ENCODE measurements at regions not wholly inside any gene's neighbourhood (a gene's known extent, or its start where the extent isn't known, plus 50 kb on each side); places are given as distances from the start of the nearest gene placed in this dataset.

DNA sequence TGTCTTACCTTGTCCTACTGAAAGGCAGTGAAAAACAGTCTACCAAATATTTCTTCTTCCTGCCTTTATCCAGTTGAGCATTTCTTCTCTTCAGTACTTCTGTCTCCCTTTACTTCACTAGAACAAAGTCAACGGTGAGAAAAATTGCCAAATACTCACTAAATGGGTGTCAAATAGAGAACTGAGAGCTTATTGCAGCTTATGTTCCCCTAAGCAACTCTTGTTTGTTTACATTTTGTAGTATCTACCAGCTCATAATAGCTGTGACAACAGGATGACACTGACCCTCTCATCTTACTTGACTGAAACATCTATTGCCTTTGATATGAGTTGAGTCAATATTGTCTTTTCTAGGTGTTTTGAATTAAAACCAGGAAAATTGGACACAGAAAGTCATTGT, 327.9 kb upstream of the SORCS1 start (continued):
- TF ChIP-seq, protein P1, sequence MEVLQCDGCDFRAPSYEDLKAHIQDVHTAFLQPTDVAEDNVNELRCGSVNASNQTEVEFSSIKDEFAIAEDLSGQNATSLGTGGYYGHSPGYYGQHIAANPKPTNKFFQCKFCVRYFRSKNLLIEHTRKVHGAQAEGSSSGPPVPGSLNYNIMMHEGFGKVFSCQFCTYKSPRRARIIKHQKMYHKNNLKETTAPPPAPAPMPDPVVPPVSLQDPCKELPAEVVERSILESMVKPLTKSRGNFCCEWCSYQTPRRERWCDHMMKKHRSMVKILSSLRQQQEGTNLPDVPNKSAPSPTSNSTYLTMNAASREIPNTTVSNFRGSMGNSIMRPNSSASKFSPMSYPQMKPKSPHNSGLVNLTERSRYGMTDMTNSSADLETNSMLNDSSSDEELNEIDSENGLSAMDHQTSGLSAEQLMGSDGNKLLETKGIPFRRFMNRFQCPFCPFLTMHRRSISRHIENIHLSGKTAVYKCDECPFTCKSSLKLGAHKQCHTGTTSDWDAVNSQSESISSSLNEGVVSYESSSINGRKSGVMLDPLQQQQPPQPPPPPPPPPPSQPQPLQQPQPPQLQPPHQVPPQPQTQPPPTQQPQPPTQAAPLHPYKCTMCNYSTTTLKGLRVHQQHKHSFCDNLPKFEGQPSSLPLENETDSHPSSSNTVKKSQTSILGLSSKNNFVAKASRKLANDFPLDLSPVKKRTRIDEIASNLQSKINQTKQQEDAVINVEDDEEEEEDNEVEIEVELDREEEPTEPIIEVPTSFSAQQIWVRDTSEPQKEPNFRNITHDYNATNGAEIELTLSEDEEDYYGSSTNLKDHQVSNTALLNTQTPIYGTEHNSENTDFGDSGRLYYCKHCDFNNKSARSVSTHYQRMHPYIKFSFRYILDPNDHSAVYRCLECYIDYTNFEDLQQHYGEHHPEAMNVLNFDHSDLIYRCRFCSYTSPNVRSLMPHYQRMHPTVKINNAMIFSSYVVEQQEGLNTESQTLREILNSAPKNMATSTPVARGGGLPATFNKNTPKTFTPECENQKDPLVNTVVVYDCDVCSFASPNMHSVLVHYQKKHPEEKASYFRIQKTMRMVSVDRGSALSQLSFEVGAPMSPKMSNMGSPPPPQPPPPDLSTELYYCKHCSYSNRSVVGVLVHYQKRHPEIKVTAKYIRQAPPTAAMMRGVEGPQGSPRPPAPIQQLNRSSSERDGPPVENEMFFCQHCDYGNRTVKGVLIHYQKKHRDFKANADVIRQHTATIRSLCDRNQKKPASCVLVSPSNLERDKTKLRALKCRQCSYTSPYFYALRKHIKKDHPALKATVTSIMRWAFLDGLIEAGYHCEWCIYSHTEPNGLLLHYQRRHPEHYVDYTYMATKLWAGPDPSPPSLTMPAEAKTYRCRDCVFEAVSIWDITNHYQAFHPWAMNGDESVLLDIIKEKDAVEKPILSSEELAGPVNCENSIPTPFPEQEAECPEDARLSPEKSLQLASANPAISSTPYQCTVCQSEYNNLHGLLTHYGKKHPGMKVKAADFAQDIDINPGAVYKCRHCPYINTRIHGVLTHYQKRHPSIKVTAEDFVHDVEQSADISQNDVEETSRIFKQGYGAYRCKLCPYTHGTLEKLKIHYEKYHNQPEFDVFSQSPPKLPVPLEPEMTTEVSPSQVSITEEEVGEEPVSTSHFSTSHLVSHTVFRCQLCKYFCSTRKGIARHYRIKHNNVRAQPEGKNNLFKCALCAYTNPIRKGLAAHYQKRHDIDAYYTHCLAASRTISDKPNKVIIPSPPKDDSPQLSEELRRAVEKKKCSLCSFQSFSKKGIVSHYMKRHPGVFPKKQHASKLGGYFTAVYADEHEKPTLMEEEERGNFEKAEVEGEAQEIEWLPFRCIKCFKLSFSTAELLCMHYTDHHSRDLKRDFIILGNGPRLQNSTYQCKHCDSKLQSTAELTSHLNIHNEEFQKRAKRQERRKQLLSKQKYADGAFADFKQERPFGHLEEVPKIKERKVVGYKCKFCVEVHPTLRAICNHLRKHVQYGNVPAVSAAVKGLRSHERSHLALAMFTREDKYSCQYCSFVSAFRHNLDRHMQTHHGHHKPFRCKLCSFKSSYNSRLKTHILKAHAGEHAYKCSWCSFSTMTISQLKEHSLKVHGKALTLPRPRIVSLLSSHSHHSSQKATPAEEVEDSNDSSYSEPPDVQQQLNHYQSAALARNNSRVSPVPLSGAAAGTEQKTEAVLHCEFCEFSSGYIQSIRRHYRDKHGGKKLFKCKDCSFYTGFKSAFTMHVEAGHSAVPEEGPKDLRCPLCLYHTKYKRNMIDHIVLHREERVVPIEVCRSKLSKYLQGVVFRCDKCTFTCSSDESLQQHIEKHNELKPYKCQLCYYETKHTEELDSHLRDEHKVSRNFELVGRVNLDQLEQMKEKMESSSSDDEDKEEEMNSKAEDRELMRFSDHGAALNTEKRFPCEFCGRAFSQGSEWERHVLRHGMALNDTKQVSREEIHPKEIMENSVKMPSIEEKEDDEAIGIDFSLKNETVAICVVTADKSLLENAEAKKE (CRISPR knock-in tag; IDR thresholded peaks at IDR 0.05): no peak
- TF ChIP-seq STAT1 (IDR thresholded peaks at IDR 0.05; ENCODE audit: unreplicated experiment): no peak
- no peak for TF ChIP-seq CTCF (conservative IDR thresholded peaks at IDR 0.05; ENCODE audit: low read depth in 2 of 2)
- no peak for TF ChIP-seq JUNB (IDR thresholded peaks at IDR 0.05; ENCODE audit: unreplicated experiment)

GRCh38 chr10:107490389-107490788, 325.9 kb upstream of the SORCS1 start:
- Mint-ChIP-seq H3K27ac (no peak overlapping the region), H3K36me3 (ENCODE audit: low read depth) (no peaks in the 10 kb centered on the region), H3K4me3 (no peak overlapping the region), H3K4me1 (no peaks in the 10 kb centered on the region), H3K9me3 (no peaks in the 10 kb centered on the region), H3K27me3 (ENCODE audit: insufficient read depth, low read depth, poor library complexity) (no peaks in the 10 kb centered on the region)
- H2AFZ ChIP-seq: no peak overlapping the region; the same call in 1 of the 2 replicates
- H3K4me1 ChIP-seq (ENCODE audit: insufficient read depth): no peaks in the 10 kb centered on the region
- no peaks in the 10 kb centered on the region for H3K79me2 ChIP-seq (replicated peaks; ENCODE audit: insufficient read depth)
- ATAC-seq (no peak), DNase-seq (ENCODE audit: low spot score) (no peak)
- H3K4me3 ChIP-seq: no peak overlapping the region
- H3K9me2 ChIP-seq (ENCODE audit: insufficient read depth): no peaks in the 10 kb centered on the region
- H3F3A ChIP-seq (replicated peaks; ENCODE audit: low read depth): no peaks in the 10 kb centered on the region
- no peak overlapping the region for H3K27ac ChIP-seq (ENCODE audit: low read depth)
- no peaks in the 10 kb centered on the region for H4K20me1 ChIP-seq (replicated peaks; ENCODE audit: insufficient read depth)
- H3K36me3 ChIP-seq (ENCODE audit: insufficient read depth): no peaks in the 10 kb centered on the region
- no peaks in the 10 kb centered on the region for H3K27me3 ChIP-seq (ENCODE audit: insufficient read depth)
- H3K4me2 ChIP-seq: no peak overlapping the region
- TF ChIP-seq JUNB (IDR thresholded peaks at IDR 0.05; ENCODE audit: unreplicated experiment): no peak
- TF ChIP-seq, protein P2, sequence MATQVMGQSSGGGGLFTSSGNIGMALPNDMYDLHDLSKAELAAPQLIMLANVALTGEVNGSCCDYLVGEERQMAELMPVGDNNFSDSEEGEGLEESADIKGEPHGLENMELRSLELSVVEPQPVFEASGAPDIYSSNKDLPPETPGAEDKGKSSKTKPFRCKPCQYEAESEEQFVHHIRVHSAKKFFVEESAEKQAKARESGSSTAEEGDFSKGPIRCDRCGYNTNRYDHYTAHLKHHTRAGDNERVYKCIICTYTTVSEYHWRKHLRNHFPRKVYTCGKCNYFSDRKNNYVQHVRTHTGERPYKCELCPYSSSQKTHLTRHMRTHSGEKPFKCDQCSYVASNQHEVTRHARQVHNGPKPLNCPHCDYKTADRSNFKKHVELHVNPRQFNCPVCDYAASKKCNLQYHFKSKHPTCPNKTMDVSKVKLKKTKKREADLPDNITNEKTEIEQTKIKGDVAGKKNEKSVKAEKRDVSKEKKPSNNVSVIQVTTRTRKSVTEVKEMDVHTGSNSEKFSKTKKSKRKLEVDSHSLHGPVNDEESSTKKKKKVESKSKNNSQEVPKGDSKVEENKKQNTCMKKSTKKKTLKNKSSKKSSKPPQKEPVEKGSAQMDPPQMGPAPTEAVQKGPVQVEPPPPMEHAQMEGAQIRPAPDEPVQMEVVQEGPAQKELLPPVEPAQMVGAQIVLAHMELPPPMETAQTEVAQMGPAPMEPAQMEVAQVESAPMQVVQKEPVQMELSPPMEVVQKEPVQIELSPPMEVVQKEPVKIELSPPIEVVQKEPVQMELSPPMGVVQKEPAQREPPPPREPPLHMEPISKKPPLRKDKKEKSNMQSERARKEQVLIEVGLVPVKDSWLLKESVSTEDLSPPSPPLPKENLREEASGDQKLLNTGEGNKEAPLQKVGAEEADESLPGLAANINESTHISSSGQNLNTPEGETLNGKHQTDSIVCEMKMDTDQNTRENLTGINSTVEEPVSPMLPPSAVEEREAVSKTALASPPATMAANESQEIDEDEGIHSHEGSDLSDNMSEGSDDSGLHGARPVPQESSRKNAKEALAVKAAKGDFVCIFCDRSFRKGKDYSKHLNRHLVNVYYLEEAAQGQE (IDR thresholded peaks at IDR 0.05; ENCODE audit: unreplicated experiment): no peak
- TF ChIP-seq CREB1 (CRISPR knock-in tag; IDR thresholded peaks at IDR 0.05; ENCODE audit: low read depth): no peak
- no peak for TF ChIP-seq STAT1 (IDR thresholded peaks at IDR 0.05; ENCODE audit: unreplicated experiment)
- TF ChIP-seq ZNF114 (CRISPR knock-in tag; IDR thresholded peaks at IDR 0.05): no peak
- no peak for TF ChIP-seq NANOG (IDR thresholded peaks at IDR 0.05; ENCODE audit: borderline replicate concordance)
- TF ChIP-seq ETS1 (IDR thresholded peaks at IDR 0.05): no peak
- TF ChIP-seq EZH2phosphoT487 (IDR thresholded peaks at IDR 0.05; ENCODE audit: unreplicated experiment): no peak
- no peak for TF ChIP-seq POLR2AphosphoS5 (IDR thresholded peaks at IDR 0.05; ENCODE audit: low read depth)
- TF ChIP-seq ZNF331 (CRISPR knock-in tag; IDR thresholded peaks at IDR 0.05; ENCODE audit: low read depth): no peak

Data from GM23338 (cell line).